GM18502 (cell line): ENCODE measurements at regions not wholly inside any gene's neighbourhood (a gene's known extent, or its start where the extent isn't known, plus 50 kb on each side); places are given as distances from the start of the nearest gene placed in this dataset.

Source experiments
- ATAC-seq: cut with Tn5 transposase; IDR thresholded peaks from one replicate; pipeline ENCODE4 v1.9.1; 2021; ENCODE audit warnings: mild to moderate bottlenecking; ENCODE audit not compliant: unreplicated experiment, poor library complexity

- ATAC-seq = peak; percentile 23
Measured at GRCh38 chr7:25947669-25948516, 204.1 kb upstream of the NFE2L3 start.

GRCh38 chr7:25949736-25950487 is 202.1 kb upstream of the NFE2L3 start:
- ATAC-seq = no peak

DNA sequence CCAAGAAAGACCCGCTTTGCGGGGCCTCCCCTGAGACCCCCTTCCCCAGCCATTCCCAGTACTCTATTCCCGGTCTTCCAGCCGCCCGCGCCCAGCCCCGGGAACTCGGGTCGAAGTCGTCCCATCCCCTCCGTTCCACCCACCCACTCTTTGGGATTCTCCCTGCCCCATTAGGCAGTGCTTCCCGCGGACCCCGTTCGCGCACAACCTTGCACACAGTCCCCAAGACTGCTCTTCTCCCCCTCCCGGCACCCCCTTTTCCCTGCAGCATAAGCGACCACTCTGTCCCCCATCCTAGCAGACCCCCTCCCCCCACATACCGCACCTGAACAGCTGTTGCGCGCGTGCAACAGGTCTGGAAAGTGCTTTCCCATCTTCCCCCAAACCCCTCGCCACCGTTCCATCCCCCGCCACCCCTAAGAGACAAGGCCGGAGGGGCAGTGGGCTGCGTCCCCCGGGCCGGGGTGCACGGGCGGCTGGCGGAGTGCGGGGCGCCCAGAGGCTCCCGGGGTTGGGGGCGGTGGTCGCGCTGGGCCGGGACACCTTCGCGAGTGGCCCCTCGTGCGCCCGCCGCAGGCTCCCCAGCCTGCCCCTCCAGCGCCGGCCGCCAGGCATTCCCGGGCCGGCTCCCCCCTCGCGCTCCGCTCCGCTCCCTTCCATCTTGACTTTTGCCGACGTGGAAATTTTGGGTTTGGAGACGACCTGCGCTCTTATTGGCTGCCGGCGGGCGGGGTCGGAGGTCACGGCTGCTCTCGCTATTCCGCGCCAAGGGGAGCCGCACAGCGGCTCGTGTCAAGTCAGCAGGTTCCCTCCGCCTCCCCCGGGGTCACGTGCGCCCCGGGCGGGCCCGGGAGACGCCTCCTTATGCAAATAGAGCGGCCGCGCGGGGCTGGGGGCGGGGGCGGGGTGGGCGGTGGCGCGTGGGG is 201.2 kb upstream of the NFE2L3 start:
- peak; percentile 85 for ATAC-seq

DNA sequence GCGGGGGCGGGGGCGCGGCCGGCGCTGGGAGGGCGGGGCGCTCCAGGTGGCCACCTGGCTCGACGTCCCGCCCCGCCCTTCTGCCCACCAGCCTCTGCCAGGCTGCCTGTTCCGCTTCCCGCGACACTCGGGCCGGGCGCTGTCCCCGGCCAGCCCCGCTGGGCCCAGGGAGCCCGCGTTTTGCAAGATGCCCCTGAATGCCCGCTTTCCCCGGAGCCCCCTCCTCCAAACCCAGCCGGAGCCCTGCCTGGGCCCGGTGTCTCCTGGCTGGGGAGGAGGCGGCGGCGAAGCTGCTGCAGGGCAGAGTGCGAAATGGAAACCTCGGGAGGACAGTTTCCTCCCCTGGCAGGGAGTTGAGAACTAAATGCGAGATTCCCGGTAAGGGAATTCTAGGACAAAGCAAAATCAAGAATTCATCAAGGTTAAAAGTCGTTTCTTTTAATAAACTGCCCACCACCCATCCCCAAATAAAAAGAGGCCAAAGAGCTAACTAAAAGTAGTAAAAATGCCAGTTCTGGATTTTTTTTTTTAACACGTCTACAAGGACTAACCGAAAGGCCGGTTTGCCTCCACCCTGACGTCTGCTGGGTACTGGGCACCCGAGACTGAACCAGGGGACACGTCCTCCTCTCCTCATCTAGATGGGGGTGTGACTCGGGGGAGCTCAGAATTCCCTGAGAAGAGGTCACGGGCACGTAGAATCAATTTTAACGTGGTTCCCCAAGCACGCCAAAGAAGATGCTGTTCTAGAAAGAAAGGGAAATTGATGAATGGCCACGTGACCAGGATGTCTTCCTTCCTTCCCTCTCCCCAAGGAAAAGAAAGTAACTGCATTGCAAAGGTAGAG is 200.4 kb upstream of the NFE2L3 start:
- peak; percentile 55 for ATAC-seq

DNA sequence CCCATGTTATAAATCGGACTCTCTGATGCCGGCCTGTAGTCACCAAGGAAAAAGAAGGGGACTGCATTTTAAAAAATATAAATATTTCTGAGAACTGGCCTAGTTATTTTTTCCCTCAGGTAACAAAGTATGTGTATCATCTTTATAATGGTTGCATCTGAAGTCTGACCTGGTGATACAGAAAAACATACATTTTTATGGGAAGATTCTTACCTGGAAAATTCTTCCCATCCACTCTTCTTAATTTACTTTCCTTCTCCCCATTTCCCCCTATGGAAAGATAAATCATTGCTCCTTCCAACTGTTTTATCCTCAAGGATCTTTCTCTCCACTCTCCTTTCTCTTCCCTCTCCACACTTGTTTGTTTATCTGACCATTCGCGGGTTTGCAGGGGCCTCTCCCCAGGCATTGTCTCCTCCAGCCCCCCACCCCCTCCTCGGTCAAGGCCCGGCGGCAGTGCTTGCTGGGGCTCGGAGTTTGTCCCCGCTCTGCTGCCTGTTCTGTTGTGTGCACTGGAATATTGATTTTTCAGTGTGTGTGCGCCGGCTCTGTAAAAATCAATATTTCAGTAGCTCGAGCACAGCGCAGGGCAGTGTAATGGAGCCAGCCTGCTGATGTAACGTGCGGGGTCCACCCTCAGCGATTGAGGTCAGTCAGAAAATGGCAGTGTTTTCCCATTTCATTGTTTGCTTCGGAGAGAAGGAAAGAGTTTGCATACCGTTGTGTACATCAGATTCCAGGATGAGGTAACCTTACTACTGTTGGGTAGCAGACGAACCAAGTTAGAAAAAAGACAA is 199.5 kb upstream of the NFE2L3 start:
- no peak for ATAC-seq

DNA sequence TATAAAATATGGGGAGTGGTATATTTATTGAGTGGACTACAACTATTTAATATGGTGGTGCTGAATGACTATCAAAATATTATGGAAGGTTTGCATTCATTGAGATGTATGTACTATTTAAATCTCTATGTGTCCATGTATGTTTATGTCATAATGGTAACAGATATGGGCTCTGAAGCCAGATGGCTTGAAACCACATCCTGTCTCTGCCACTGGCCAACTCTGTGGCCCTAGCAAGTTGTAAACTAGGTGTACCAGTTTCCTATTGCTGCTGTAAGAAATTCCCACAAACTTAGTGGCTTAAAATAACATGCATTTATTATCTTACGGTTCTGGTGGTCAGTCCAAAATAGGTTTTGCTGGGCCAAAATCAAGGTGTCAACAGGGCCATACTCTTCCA is 198.1 kb upstream of the NFE2L3 start:
- ATAC-seq = no peak

DNA sequence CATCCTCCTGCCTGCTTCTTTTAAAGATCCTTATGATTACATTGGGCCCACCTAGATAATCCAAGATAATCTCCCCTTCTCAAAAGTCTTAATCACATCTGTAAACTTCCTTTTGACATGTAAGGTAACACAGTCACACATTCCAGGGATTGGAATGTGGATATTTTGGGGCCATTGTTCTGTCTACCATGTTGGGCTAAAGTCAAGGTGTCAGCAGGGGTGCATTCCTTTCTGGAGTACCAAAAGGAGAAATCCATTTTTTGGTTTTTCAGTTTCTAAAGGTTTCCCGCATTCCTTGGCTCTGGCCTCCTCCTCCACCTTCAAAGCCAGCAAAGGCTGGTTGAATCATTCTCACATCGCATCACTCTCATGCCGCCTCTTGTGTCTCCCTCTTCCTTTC is 197.6 kb upstream of the NFE2L3 start:
- no peak for ATAC-seq

DNA sequence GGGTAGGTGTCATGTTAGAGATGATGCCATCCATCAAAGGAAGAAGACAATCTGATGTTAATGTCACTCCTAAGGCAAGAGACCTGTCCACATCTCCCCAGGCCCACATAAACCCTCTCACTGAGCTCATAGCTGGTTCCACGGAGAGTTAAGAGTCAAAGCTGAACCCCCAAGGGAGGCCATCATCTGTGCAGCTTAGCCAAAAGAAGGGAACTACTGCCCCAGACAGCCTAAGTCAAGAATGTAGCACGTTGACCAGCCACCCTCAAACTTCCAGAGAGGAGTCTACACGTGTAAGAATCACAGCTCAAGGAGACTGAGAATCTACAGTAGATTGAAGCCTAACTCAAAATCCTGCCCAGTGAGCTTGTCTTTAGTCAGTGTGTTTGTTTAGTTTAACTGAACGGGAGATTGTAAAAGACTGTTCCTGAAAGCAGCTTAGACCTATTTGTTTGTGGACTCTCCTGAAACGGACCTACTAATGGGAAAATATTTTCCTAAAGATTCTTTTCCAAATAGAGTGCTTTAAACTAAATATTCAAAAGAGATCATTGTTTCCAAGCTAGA is 192.7 kb upstream of the NFE2L3 start:
- no peak for ATAC-seq

DNA sequence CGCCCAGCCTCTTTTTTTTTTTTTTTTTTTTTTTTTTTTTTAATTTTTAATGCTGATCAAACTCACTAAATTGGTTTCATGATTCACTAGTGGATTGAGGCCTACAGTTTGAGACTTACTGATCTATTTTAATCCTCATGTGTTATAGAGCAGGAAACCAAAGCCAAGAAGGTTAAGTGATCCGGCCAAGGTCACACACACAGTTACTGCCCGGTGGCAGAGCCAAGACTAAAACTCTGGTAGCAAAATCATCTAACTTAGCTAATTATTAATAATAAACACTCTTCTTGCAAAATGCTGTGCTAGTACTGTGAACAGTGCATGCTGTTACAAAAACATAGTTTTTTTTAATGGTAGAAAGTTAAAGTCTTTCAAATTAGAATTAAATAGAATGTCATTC is 188.3 kb upstream of the NFE2L3 start:
- ATAC-seq = no peak

DNA sequence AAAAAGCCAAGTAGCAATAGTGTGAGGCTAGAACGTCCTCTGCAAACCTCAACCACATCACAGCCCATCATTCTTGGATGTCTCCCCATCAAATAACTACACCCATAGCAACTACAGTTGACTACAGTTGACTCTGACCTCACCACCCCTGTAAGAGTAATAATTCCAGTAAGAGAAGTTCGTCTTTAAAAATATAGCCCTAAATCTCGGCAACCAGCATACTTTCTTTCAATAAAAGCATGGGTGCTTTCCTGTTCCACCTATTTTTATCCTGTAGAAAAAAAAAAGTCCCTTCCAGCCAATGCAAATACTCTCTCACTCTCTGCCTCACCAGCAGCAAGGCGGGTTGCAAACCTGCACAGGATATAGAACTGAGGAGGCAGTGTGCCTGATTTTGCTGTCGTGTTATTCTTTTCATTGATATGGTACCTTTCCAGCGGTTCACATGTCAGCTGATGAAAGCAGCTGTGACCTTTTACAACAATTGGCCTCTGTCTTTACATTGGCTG is 187.5 kb upstream of the NFE2L3 start:
- ATAC-seq = peak; percentile 44

DNA sequence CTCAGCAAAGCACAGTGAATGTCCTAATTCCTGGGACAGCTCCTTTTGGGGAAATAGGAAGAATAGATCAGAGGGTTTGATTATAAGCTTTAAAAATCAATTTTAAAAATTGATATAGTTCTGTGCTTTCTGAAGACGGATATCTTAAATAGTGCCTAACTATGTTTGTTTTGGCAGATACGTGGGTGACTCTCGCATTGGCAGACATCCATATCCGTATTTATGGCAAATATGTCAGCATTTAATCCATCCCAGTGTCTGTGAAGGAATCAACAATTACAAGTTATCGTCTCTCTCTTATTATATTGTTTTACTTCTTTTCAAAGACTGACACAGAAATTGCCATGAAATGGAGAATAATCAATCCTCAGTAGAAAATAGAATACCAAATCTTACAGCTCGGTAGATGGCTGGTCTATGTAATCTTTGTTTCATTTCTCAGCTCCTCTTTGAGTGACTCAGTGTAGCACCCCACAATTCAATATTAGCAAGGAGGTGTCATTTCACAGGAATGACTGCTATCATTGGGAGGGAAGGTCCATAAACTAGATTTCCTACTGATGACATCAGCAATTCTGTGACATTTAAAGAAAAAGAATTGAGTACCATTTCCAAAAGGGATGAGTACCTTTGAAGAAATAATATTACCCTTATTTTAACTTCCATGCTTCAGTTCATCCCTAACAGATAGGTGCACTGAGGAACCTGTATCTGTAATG is 186.4 kb upstream of the NFE2L3 start:
- no peak for ATAC-seq

GRCh38 chr7:25966469-25966868 is 185.5 kb upstream of the NFE2L3 start:
- no peak for ATAC-seq

- ATAC-seq = peak; percentile 35
Measured at GRCh38 chr7:25967278-25968204, 184.5 kb upstream of the NFE2L3 start.

- ATAC-seq = peak; percentile 67
Measured at GRCh38 chr7:25968205-25968993, 183.6 kb upstream of the NFE2L3 start.

- no peak for ATAC-seq
Measured at GRCh38 chr7:25970356-25970755, 181.6 kb upstream of the NFE2L3 start.

GRCh38 chr7:25970911-25971310 is 181.1 kb upstream of the NFE2L3 start:
- ATAC-seq = no peak
